GM18508 (cell line): ENCODE measurements at regions not wholly inside any gene's neighbourhood (a gene's known extent, or its start where the extent isn't known, plus 50 kb on each side); places are given as distances from the start of the nearest gene placed in this dataset.

Experiments
- ATAC-seq: cut with Tn5 transposase; IDR thresholded peaks from one replicate; pipeline ENCODE4 v1.9.1; 2021; ENCODE audit warnings: moderate number of reproducible peaks; ENCODE audit not compliant: insufficient read depth, unreplicated experiment

GRCh38 chr2:144248350-144249034 lies 271.4 kb downstream of the ZEB2 start:
- ATAC-seq = no peak

DNA sequence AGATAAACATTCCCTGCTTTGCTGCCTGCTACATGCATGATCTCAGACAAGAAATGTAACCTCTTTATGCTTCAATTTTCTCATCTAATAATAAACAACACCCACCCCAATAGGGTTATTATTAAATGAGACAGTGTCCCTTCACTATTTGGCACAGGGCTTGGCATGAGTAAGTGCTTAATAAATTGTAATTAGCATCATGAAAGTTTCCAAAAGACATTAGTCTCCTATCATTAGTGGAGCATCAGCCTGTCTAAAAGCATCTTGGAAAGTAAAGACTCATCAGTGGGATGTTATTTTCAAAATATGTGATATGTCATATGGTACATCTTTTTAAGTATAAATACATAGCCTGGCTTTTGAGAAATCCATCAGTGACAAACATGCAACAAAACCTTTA lies 275.0 kb downstream of the ZEB2 start:
- ATAC-seq = no peak

GRCh38 chr2:144242311-144242710 lies 277.6 kb downstream of the ZEB2 start:
- ATAC-seq = no peak

- no peak for ATAC-seq
Measured at GRCh38 chr2:144241801-144242200, 278.1 kb downstream of the ZEB2 start.

DNA sequence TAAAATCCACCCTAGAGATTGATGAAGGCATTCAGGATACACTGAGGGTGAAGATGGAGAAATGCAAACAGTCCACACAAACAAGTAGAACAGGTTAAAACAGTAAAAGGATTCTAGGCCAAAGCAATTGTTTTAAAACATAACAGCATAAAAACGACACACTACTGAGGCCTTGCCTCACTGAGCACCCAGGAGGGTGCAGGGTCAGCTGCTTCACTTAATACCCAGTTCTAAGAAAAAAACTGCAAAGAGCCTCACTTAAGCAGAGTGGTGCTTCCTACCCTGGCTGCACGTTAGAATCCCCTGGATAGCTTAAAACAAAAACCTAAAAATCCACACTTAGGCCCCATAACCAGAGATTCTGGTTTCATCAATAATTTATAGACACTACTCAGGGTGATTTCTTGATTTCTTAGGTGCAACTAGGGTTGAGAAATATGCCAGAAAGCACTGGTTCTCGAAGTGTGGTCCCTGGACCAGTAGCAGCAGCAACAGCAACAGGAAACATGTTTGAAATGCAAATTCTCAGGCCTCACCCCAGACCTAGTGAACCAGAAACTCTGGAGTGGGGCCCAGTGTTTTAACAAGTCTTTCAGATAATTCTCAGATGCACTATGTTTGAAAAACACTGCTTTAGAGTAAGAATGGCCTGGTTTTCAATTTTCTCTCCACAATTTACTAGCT lies 279.1 kb downstream of the ZEB2 start:
- peak; percentile 84 for ATAC-seq

GRCh38 chr2:144239726-144240125 lies 280.2 kb downstream of the ZEB2 start:
- ATAC-seq = no peak

DNA sequence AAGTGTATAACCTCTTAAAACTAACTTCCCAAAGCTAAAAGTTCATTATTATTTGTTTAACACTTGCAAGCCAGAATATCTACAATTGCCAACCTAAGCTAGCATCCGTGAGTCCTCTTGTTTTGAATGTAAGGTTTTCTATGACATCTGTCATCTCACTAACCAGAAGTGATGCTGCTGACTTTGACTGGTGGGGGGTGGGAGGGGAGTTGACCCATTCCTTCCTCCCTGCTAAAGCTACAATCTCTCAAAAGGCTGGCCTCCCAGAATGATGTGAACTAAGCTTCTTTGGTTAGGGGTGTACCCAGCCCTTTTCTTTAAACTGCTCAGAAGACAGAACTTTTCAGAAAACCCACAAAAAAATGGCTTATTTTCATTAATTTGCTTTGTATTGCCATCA lies 280.6 kb downstream of the ZEB2 start:
- ATAC-seq = no peak

DNA sequence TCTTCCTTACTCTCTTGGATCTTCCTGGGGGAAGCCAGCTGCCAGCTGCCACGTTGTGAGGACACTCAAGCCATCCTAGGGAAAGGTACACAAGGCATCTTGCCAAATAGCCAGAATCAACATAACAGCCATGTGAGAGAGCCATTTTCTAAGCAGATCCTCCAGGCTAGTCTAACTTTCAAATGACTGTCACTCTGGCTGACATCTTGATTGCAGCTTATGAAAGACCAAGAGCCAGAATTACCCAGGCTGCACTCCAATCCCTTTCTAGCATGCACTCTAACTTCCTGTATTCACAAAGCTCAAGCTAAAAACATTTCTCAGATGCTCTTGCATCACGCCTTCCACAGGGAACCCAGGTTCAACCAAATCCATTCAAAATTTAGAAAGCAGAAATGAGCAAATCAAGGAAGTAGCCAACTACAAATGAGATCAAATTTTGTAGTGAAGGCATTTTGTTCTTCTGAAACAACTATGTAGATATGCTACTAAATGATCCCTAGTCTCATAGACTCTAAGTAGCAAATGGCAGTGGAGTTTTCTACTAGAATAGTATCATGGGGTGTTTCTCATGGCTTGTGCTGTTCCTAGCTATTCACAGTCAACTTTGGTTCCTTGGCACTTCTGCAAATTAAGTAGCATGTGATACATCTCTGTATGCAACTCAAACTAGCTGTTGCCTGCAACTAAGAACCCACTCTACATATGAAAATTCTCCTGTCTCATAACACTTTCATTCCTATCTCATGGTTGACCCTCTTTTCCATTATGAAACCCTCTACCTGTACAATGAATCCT lies 281.9 kb downstream of the ZEB2 start:
- ATAC-seq = no peak

GRCh38 chr2:144237108-144237507 lies 282.8 kb downstream of the ZEB2 start:
- ATAC-seq = no peak

DNA sequence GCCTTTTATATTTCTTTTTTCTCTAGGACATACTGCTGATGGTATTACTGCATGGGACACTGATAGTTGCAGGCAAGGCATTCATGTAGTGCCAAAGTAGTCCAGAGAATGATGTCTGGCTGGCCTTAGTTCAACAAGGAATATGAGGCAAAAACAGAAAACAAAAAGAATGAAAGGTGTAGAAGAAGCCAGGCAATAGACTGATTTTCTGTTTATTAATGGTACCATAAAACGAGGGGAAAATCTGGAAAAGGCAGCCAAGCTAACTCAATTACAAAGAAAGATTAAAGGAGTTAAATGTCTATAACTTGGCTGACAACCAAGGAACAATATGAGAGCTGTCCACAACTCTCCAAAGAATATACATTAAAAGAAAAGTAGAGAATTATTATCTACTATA lies 284.9 kb downstream of the ZEB2 start:
- ATAC-seq = no peak

DNA sequence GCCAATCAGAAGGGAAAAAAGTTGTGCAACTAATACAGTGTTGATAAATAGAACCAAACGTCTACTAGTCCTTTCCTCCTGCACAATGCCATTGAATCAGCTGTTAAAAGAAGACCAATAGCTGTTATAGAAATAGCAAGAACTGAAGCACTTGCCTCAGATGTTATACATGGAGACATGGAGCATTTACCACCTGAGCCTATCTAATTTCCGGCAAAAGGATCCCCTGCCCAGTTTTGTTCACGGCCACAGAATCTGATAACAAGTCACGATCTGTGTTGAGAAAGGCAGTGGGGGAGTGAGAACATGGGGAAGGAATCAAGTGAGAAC lies 285.4 kb downstream of the ZEB2 start:
- ATAC-seq = no peak

DNA sequence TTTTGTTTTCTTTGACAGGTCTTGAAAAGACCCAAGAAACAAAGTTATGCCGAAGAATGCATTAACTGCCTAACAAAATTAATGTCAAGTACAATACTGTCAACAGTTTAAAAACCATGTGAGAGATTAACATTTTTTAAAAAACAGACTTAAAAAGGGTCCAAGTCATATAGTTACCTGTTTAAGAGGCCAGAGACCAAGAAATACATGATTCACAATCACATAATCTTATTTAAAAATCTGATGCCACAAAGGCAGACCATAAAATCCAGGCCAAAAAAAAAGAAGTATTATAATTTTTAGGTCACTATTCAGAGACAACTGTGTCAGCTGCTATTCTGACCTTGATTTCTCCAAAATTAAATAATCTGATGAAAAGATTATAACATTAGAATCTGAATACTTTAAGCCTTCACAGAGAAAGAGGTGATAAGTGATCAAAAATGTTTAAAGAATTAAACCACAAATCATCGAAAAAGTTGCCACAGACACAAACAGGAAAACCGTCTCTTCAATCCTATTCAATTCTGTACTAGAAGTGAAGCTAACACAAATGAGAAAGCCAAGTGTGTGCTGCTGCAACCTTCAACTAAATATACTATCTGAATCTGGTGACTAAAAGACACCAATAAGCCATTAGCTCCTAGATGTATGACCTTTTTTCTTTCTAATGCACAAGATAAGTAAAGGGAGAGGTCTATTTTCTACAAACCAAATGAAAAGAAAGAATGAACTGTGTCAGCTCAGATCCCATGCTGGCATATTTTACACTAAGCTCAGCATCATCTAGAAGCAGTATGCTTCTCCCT lies 286.0 kb downstream of the ZEB2 start:
- no peak for ATAC-seq

DNA sequence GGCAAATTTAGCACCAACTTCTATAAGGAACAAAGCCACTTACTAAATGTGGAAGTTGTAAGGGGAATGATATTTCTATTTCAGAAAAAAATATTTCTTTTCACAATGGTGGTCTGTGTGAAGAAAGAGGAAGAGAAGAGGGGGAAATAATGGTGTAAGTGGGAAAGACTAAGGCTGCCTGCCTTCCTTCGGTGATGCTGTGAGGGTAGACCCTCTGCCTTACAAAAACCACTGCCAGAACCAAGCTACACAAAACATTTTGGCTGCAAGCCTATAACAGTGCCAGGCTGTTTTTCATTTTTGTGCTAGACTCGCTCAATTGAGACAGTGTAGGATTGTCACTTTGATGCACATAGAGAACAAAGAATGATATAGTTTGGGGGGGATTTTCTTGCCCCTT lies 286.6 kb downstream of the ZEB2 start:
- no peak for ATAC-seq

- ATAC-seq = no peak
Measured at GRCh38 chr2:144230448-144231085, 289.4 kb downstream of the ZEB2 start.

GRCh38 chr2:144230033-144230432 lies 289.9 kb downstream of the ZEB2 start:
- ATAC-seq = no peak

DNA sequence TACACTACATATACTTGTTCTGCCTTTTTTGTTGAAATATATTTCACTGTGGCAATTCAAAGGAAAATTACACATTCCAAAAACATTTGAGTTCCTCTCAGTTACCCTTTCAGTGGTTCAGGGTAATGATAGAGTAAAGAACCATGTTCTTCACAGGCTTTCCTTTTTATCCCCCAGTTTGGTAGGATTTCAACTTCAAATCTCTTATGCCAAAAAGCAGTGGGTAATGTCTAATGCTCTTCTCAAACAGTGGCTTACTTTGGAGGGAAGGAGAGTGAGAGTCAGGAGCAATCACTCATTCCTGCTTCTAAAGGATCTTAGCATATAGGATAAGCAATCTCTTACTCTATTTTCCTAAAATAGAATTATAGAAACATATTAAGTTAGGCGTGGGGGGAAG lies 290.6 kb downstream of the ZEB2 start:
- ATAC-seq = no peak

DNA sequence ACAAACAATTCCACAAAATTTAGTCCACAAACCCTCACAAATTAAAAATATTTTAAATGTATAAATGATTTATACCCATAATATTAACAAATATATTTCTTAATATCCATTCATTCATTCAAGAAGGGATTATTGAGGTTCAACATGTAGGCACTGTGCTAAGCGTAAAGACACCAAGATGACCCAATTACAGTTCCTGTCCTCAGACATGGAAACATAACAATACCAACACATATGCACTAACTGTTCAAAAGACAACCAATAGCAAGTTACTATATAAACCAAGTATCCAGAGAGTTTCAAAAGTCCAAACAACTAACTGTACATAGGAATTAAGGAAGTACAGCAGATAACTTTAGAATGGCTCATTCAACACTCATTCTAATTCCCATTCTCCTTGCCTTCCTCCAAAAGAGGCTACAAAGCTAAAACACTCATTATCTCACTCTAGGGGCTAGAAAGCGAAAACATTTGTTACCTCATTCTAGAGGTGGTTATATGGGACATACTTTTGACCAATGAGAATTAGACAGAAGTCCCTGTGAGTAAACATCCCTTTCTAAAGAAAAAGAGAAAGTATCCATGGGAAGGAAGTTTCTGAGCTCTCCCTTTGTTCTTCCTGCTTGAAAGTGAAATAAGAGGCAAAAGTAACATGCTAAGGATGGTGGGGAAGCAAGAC lies 292.4 kb downstream of the ZEB2 start:
- no peak for ATAC-seq

- ATAC-seq = no peak
Measured at GRCh38 chr2:144225076-144225475, 294.8 kb downstream of the ZEB2 start.

GRCh38 chr2:144224472-144224871 lies 295.4 kb downstream of the ZEB2 start:
- ATAC-seq = no peak

- ATAC-seq = no peak
Measured at GRCh38 chr2:144219979-144220378, 299.9 kb downstream of the ZEB2 start.
